ENCODE measurements at regions not wholly inside any gene's neighbourhood (a gene's known extent, or its start where the extent isn't known, plus 50 kb on each side); places are given as distances from the start of the nearest gene placed in this dataset.

- H3K4me3 ChIP-seq (ENCODE audit: control insufficient read depth, low read depth, low read length) = no peak overlapping the region
- no peak for TF ChIP-seq CTCF (IDR thresholded peaks at IDR 0.05; ENCODE audit: control insufficient read depth, insufficient read depth, low read depth, low read length, missing control alignments)
- DNase-seq (ENCODE audit: low read depth) = no peak
Measured at GRCh38 chr3:168419091-168419490, 323.4 kb upstream of the GOLIM4 start.

- no peak for DNase-seq (ENCODE audit: low read depth)
- no peak overlapping the region for H3K4me3 ChIP-seq (ENCODE audit: control insufficient read depth, low read depth, low read length)
- TF ChIP-seq CTCF (IDR thresholded peaks at IDR 0.05; ENCODE audit: control insufficient read depth, insufficient read depth, low read depth, low read length, missing control alignments) = no peak
Measured at GRCh38 chr3:168417016-168417415, 321.3 kb upstream of the GOLIM4 start.

- no peak overlapping the region for H3K4me3 ChIP-seq (ENCODE audit: control insufficient read depth, low read depth, low read length)
- no peak for TF ChIP-seq CTCF (IDR thresholded peaks at IDR 0.05; ENCODE audit: control insufficient read depth, insufficient read depth, low read depth, low read length, missing control alignments)
- DNase-seq (ENCODE audit: low read depth) = no peak
Measured at GRCh38 chr3:168416446-168416845, 320.7 kb upstream of the GOLIM4 start.

- DNase-seq (ENCODE audit: low read depth) = no peak
- TF ChIP-seq CTCF (IDR thresholded peaks at IDR 0.05; ENCODE audit: control insufficient read depth, insufficient read depth, low read depth, low read length, missing control alignments) = no peak
- no peak overlapping the region for H3K4me3 ChIP-seq (ENCODE audit: control insufficient read depth, low read depth, low read length)
Measured at GRCh38 chr3:168414149-168414548, 318.4 kb upstream of the GOLIM4 start.

DNA sequence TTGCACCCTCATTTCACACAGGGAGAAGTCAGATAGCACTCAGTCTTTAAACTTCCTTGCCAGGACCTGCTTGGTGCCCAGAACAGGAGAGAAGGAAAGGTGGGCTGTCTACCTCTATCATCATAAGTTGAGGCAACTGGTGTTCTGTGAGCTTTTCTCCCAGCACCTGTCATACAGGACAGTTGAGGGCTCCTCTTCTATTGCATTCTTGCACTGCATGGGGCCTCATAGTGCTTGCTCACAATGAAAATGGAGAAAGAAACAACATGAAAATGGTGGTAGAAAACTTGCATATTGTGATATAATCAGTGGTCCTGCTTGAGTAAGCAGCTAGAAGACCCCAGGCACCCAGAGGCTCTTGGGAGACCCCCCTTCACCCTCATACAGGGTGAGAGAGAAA, 311.7 kb upstream of the GOLIM4 start:
- no peak overlapping the region for H3K4me3 ChIP-seq (ENCODE audit: control insufficient read depth, low read depth, low read length)
- DNase-seq (ENCODE audit: low read depth) = no peak
- TF ChIP-seq CTCF (IDR thresholded peaks at IDR 0.05; ENCODE audit: control insufficient read depth, insufficient read depth, low read depth, low read length, missing control alignments) = no peak

DNA sequence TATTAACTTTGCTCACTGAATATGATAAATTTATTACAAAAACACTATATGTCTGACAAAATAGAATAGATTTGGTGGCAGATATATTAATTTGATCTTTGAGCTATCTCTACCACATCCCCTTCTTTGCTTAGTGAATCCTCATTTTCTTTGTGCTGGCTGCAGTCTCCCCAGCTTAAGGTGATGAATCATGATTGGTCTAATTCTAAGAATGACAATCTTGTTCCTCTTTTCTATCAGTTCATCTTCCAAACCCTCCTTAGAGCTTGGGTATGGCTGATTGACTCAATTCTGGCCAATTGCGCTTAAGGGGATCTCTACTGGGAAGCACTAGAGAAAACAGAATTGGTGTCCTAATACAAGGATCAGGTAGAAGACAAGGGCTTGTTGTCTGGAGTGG, 309.6 kb upstream of the GOLIM4 start:
- no peak overlapping the region for H3K4me3 ChIP-seq (ENCODE audit: control insufficient read depth, low read depth, low read length)
- TF ChIP-seq CTCF (IDR thresholded peaks at IDR 0.05; ENCODE audit: control insufficient read depth, insufficient read depth, low read depth, low read length, missing control alignments) = no peak
- no peak for DNase-seq (ENCODE audit: low read depth)
